GM12878 (cell line): ENCODE measurements at regions not wholly inside any gene's neighbourhood (a gene's known extent, or its start where the extent isn't known, plus 50 kb on each side); places are given as distances from the start of the nearest gene placed in this dataset.
"Not testable (repeated sequence)": the region's sequence is repeated elsewhere in the genome, so short reads cannot be mapped to it uniquely, and the experiment has no call there.

ENCODE experiments used
- ATAC-seq: fragments of 200-7000 bp; cut with Tn5 transposase; 3 replicates; pipeline ENCODE4 v1.9.1; 2020; ENCODE audit warnings: mild to moderate bottlenecking, moderate library complexity
- BruUV-seq: library from RNA; stranded (reverse); fragments of 400-500 nt; replicated peaks from 2 replicates; lab custom pipeline; 2021; lab: Mats Ljungman, UMichigan
- CTCF ChIA-PET: fragments of 300-600 bp; sonication (Branson Sonifier 250); formaldehyde crosslinking; extraction: SDS; loops from one replicate; lab custom pipeline; 2021; ENCODE audit warnings: inconsistent platforms; lab: Yijun Ruan, JAX
- POLR2A ChIA-PET: fragments of 350-600 bp; formaldehyde crosslinking; extraction: SDS; loops from one replicate; lab custom pipeline; 2021; ENCODE audit warnings: inconsistent platforms; lab: Charles Lee
- RAD21 ChIA-PET: fragments of 300-600 bp; sonication (Branson Sonifier 250); formaldehyde crosslinking; loops from one replicate; lab custom pipeline; 2023; ENCODE audit warnings: antibody characterized with exemption; ENCODE audit not compliant: unreplicated experiment; lab: Charles Lee
- SMC1A ChIA-PET: fragments of 300-600 bp; sonication (Branson Sonifier 250); formaldehyde crosslinking; loops from one replicate; lab custom pipeline; 2023; ENCODE audit not compliant: unreplicated experiment, uncharacterized antibody; lab: Charles Lee
- DNase-seq: peaks from one replicate; pipeline ENCODE4 v3.0.0-alpha.2; 2011; ENCODE audit warnings: low read depth, low spot score
- FAIRE-seq: peaks from 3 replicates; lab custom pipeline; 2011; peaks lifted over from hg19 to GRCh38; lab: Jason Lieb, UNC
- H2AFZ ChIP-seq: 2 replicates; pipeline ENCODE4 v1.6.0; 2011; ENCODE audit warnings: low read depth, low read length, control low read depth; ENCODE audit not compliant: control insufficient read depth
- H3K27ac ChIP-seq: 2 replicates; pipeline ENCODE4 v1.5.1; 2011; ENCODE audit warnings: control low read depth; ENCODE audit not compliant: control insufficient read depth, insufficient read depth
- H3K27me3 ChIP-seq, 2 experiments: replicated peaks in 1 of 2; 2 replicates each; pipeline versions ENCODE4 v1.6.0 to v1.6.1; 2011; ENCODE audit warnings: low read length in 1 of 2; ENCODE audit not compliant: control insufficient read depth in 2 of 2, insufficient read depth in 2 of 2
- H3K36me3 ChIP-seq, 2 experiments: 2 replicates each; pipeline ENCODE4 v1.5.1; 2011; ENCODE audit warnings: low read length in 1 of 2; ENCODE audit not compliant: control insufficient read depth in 2 of 2, insufficient read depth in 2 of 2
- H3K4me1 ChIP-seq: 2 replicates; pipeline ENCODE4 v1.6.1; 2011; ENCODE audit warnings: mild to moderate bottlenecking, low read length, moderate library complexity, mixed read lengths; ENCODE audit not compliant: control insufficient read depth, insufficient read depth
- H3K4me2 ChIP-seq: 2 replicates; pipeline ENCODE4 v1.6.0; 2011; ENCODE audit warnings: control low read depth; ENCODE audit not compliant: control insufficient read depth, insufficient read depth
- H3K4me3 ChIP-seq: fragments of 200-600 bp; sonication (generic); 2 replicates; pipeline ENCODE4 v1.5.1; 2016
- H3K79me2 ChIP-seq: 2 replicates; pipeline ENCODE4 v1.6.0; 2011; ENCODE audit warnings: low read length; ENCODE audit not compliant: control insufficient read depth, insufficient read depth
- H3K9ac ChIP-seq: 2 replicates; pipeline ENCODE4 v1.8.0; 2011; ENCODE audit warnings: low read length, control low read depth, mixed read lengths; ENCODE audit not compliant: control insufficient read depth, insufficient read depth
- H3K9me3 ChIP-seq: replicated peaks from 3 replicates; pipeline ENCODE4 v1.5.1; 2011; ENCODE audit warnings: mild to moderate bottlenecking, low read length; ENCODE audit not compliant: control insufficient read depth, insufficient read depth
- H4K20me1 ChIP-seq: 2 replicates; pipeline ENCODE4 v1.6.0; 2011; ENCODE audit not compliant: control insufficient read depth, insufficient read depth
- E2F4 ChIP-seq: IDR thresholded peaks from 2 replicates; pipeline ENCODE4 v1.6.1; 2012; ENCODE audit warnings: low read depth, low read length, improper control_type of control experiment
- EED ChIP-seq: sonication (generic); IDR thresholded peaks from 2 replicates; pipeline ENCODE4 v1.6.1; 2016; ENCODE audit warnings: antibody characterized with exemption, low read depth
- EGR1 ChIP-seq, 2 experiments: IDR thresholded peaks; 1 replicate in 1 of 2; 2 replicates in 1 of 2; pipeline ENCODE4 v1.6.1; 2011 to 2012; ENCODE audit warnings: low read depth in 2 of 2, low read length in 2 of 2, borderline replicate concordance in 1 of 2, mild to moderate bottlenecking in 1 of 2, moderate library complexity in 1 of 2
- ELK1 ChIP-seq: IDR thresholded peaks from 2 replicates; pipeline ENCODE4 v1.6.1; 2012; ENCODE audit warnings: low read depth, low read length, improper control_type of control experiment
- HDAC2 ChIP-seq: fragments of 200-600 bp; sonication (generic); IDR thresholded peaks from 2 replicates; pipeline ENCODE4 v1.6.1; 2017
- IRF3 ChIP-seq: fragments of 450-650 bp; IDR thresholded peaks from 2 replicates; pipeline ENCODE4 v1.6.1; 2014; ENCODE audit warnings: mild to moderate bottlenecking
- IRF4 ChIP-seq: IDR thresholded peaks from 2 replicates; pipeline ENCODE4 v1.6.1; 2011; ENCODE audit warnings: low read depth, low read length
- KLF5 ChIP-seq: fragments of 450-650 bp; IDR thresholded peaks from 2 replicates; pipeline ENCODE4 v1.6.1; 2014; ENCODE audit warnings: mild to moderate bottlenecking; ENCODE audit not compliant: partially characterized antibody
- LARP7 ChIP-seq: fragments of 450-650 bp; IDR thresholded peaks from 2 replicates; pipeline ENCODE4 v1.6.1; 2017; ENCODE audit warnings: mild to moderate bottlenecking
- MYB ChIP-seq: fragments of 150-350 bp; IDR thresholded peaks from 2 replicates; pipeline ENCODE4 v1.6.1; 2014; ENCODE audit warnings: mild to moderate bottlenecking, low read depth, low read length, borderline replicate concordance
- NBN ChIP-seq: fragments of 450-650 bp; IDR thresholded peaks from 2 replicates; pipeline ENCODE4 v1.6.1; 2016
- NFYA ChIP-seq: IDR thresholded peaks from 2 replicates; pipeline ENCODE4 v1.6.1; 2011; ENCODE audit warnings: low read depth, mild to moderate bottlenecking, low read length, improper control_type of control experiment, borderline replicate concordance
- RAD51 ChIP-seq: fragments of 450-650 bp; IDR thresholded peaks from 2 replicates; pipeline ENCODE4 v1.6.1; 2016; ENCODE audit warnings: moderate library complexity, mild to moderate bottlenecking, inconsistent platforms
- RCOR1 ChIP-seq: conservative IDR thresholded peaks from 2 replicates; pipeline ENCODE4 v1.6.1; 2012; ENCODE audit warnings: low read depth, low read length, improper control_type of control experiment
- ZNF274 ChIP-seq: IDR thresholded peaks from one replicate; pipeline ENCODE4 v1.8.0; 2011; ENCODE audit not compliant: insufficient read length, insufficient read depth
- ZNF622 ChIP-seq: fragments of 450-650 bp; IDR thresholded peaks from 2 replicates; pipeline ENCODE4 v1.6.1; 2017; ENCODE audit warnings: mild to moderate bottlenecking, inconsistent platforms
- WGBS: methylation state at CpG from one replicate; pipeline ENCODE4 v1.1.6; 2016; ENCODE audit warnings: low lambda C conversion rate; ENCODE audit not compliant: insufficient replicate concordance, insufficient coverage; ENCODE audit errors: missing lambda C conversion rate; 5-methylcytosine and 5-hydroxymethylcytosine counted together
- in situ Hi-C: fragments of 300-500 bp; cut with MboI; formaldehyde crosslinking; loops from 9 replicates; pipeline ENCODE4 v1.14.3; 2018; ENCODE audit warnings: mixed read lengths
- intact Hi-C: fragments of 100-400 bp; cut with micrococcal nuclease; formaldehyde crosslinking; loops from one replicate; pipeline ENCODE4 v1.14.2; 2022; ENCODE audit not compliant: unreplicated experiment

GRCh38 chr11:24415955-24416636, 80.8 kb upstream of the LUZP2 start:
- RAD21 ChIA-PET, DNase-seq, H3K27ac ChIP-seq, POLR2A ChIA-PET, H3K27me3 ChIP-seq, H3K4me3 ChIP-seq, SMC1A ChIA-PET, H3K79me2 ChIP-seq, in situ Hi-C loops, intact Hi-C loops, ATAC-seq, FAIRE-seq, CTCF ChIA-PET, H3K9ac ChIP-seq, BruUV-seq, H3K4me1 ChIP-seq, H2AFZ ChIP-seq, H3K36me3 ChIP-seq, H3K9me3 ChIP-seq, H4K20me1 ChIP-seq, H3K4me2 ChIP-seq: not testable (repeated sequence)
- 72% methylated on average over 23 of the region's 34 CpGs for WGBS

GRCh38 chr11:24421766-24422165, 75.1 kb upstream of the LUZP2 start:
- WGBS: 37% methylated on average over 3 of the region's 3 CpGs
- in situ Hi-C loops (no loop called here), intact Hi-C loops (no loop called here)
- H3K27me3 ChIP-seq: no peaks in the 10 kb centered on the region
- ChIA-PET SMC1A (no interaction called here), RAD21 (no interaction called here), POLR2A (no interaction called here), CTCF (no interaction called here)
- no peak overlapping the region for H2AFZ ChIP-seq
- H3K4me3 ChIP-seq: no peak overlapping the region
- BruUV-seq: no TSS peak
- FAIRE-seq (no peak), ATAC-seq (no peak), DNase-seq (no peak)
- H3K79me2 ChIP-seq: no peaks in the 10 kb centered on the region
- no peaks in the 10 kb centered on the region for H4K20me1 ChIP-seq
- H3K9ac ChIP-seq: no peak overlapping the region
- no peaks in the 10 kb centered on the region for H3K9me3 ChIP-seq
- H3K36me3 ChIP-seq: no peaks in the 10 kb centered on the region
- H3K4me2 ChIP-seq: no peak overlapping the region
- H3K4me1 ChIP-seq: no peaks in the 10 kb centered on the region
- H3K27ac ChIP-seq: no peak overlapping the region
- no peak for TF ChIP-seq ELK1
- TF ChIP-seq IRF4: no peak
- no peak for TF ChIP-seq ZNF274
- no peak for TF ChIP-seq NFYA
- no peak for TF ChIP-seq MYB
- TF ChIP-seq E2F4: no peak
- no peak for TF ChIP-seq HDAC2
- no peak for TF ChIP-seq RCOR1
- TF ChIP-seq RAD51: no peak
- no peak for TF ChIP-seq LARP7
- TF ChIP-seq NBN: no peak
- TF ChIP-seq KLF5: no peak
- no peak for TF ChIP-seq EED
- no peak for TF ChIP-seq IRF3
- no peak for TF ChIP-seq ZNF622
- no peak for TF ChIP-seq EGR1 (IDR thresholded peaks at IDR 0.05; ENCODE audit: borderline replicate concordance in 1 of 2, low read depth in 2 of 2, low read length in 2 of 2)
